HAP-1 (cell line): ENCODE measurements at regions not wholly inside any gene's neighbourhood (a gene's known extent, or its start where the extent isn't known, plus 50 kb on each side); places are given as distances from the start of the nearest gene placed in this dataset.

Experiments
- DNase-seq, 2 experiments: peaks; one replicate each; pipeline ENCODE4 v3.0.0-alpha.2; 2016 to 2020; ENCODE audit warnings: low spot score in 2 of 2
- H3K27me3 ChIP-seq: fragments of 250-450 bp; sonication (Bioruptor Pico); 2 replicates; pipeline ENCODE4 v1.5.1; 2020; ENCODE audit warnings: low read depth, mild to moderate bottlenecking, moderate library complexity
- H3K36me3 ChIP-seq: fragments of 250-450 bp; sonication (Bioruptor Pico); replicated peaks from 2 replicates; pipeline ENCODE4 v1.5.1; 2020; ENCODE audit warnings: mild to moderate bottlenecking
- H3K4me1 ChIP-seq: fragments of 250-450 bp; sonication (Bioruptor Pico); 2 replicates; pipeline ENCODE4 v1.5.1; 2020; ENCODE audit warnings: mild to moderate bottlenecking
- H3K4me3 ChIP-seq: fragments of 250-450 bp; sonication (Bioruptor Pico); 2 replicates; pipeline ENCODE4 v1.5.1; 2020; ENCODE audit warnings: mild to moderate bottlenecking, moderate library complexity
- H3K9me3 ChIP-seq: fragments of 250-450 bp; sonication (Bioruptor Pico); 2 replicates; pipeline ENCODE4 v1.5.1; 2020; ENCODE audit warnings: mild to moderate bottlenecking, moderate library complexity
- in situ Hi-C: fragments of 300-500 bp; cut with MboI; formaldehyde crosslinking; loops from 3 replicates; pipeline ENCODE4 v1.14.3; 2020; ENCODE audit warnings: low sequenced_read_pairs, inconsistent platforms, mixed read lengths

DNA sequence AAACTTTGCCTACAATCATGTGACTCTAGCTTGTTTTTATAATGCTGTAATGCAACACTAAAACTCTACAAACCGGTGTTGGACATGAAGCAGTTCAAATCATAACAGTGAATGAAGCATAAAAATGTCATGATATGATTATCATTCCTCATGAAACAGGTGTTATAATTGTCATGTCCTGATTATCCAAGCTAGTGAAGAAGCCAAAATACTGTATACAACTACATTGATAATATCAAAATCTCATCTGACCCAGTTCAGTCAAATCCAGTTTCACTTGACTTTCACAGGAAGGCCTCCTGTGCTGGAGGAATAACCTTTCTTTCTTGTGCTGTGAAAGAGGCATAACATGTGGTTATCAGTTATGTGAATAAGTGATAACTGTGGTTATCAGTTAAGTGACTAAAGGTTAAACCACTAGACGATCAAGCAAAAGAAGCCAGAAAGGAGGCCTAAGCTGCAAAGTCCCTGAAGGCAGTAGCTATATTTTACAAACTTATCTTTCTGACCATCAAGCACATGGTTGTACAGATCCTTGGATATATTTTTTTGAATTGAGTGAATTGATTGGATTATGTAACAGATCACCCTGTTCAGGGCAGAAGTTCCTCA, 296.4 kb downstream of the TUSC7 start:
- Histone ChIP-seq H3K27me3 (no peaks in the 10 kb centered on the region), H3K9me3 (no peaks in the 10 kb centered on the region), H3K36me3 (no peaks in the 10 kb centered on the region), H3K4me3 (no peak overlapping the region), H3K4me1 (no peaks in the 10 kb centered on the region)
- no peak for DNase-seq
- in situ Hi-C loops: loop anchor here (25.0 kb wide), 1 partner anchor 531 kb away; no protein-coding TSS in a partner anchor

GRCh38 chr3:117010318-117010717, 300.7 kb downstream of the TUSC7 start:
- Histone ChIP-seq H3K36me3 (no peaks in the 10 kb centered on the region), H3K27me3 (no peaks in the 10 kb centered on the region), H3K9me3 (no peaks in the 10 kb centered on the region), H3K4me1 (no peaks in the 10 kb centered on the region), H3K4me3 (no peak overlapping the region)
- no peak for DNase-seq
- in situ Hi-C loops: loop anchor here (10.0 to 25.0 kb wide), 2 partner anchors 236 to 527 kb away; no protein-coding TSS in a partner anchor

DNA sequence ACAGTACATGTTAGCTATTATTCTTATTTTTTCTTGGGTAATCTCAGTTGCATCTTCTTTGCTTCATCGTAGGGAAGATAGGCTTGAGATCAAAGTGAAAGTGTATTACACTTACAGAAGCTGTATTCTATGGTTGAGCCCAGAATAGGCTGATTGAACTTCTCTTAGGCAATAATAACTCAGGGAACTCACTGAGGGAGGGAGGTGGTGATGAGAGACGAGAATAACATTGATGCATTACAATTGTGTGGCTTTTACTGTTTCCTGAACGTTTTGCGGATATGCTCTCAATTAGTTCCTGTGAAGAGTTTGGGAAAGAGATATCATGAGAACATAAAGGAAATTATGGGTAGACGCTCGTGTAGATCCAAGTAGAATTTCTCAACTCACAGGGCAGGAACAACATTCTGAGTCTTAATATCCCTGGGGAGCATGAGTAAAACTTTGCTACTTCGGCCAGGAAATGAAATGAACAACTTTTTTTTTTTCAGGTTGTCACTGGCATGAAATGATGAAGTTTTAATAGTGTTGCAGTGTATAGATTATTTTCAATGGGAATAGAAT, 302.2 kb downstream of the TUSC7 start:
- Histone ChIP-seq H3K4me1 (peaks cover 10% of the 10 kb centered on the region), H3K27me3 (no peaks in the 10 kb centered on the region), H3K4me3 (no peak overlapping the region), H3K9me3 (no peaks in the 10 kb centered on the region), H3K36me3 (no peaks in the 10 kb centered on the region)
- in situ Hi-C loops: loop anchor here (10.0 to 25.0 kb wide), 2 partner anchors 237 to 526 kb away; no protein-coding TSS in a partner anchor
- no peak for DNase-seq

DNA sequence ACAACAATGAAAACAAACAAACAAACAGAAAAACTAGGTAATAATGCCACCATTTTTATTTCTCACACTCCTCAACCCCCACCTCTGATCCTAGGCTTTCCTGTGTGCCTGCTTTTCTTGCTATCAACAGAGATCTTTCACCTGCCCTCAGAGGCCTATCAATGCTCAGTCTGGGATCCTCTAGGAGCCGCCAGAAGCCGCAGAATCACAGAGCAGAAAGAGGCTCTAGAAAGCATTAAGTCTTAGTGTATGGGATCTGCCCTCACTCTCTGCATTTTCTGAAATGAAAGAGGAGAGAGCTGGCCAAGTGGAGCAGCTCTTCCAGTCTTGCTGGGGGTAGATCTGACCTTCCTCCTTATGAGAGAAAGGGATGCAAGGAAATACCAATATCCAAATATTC, 306.8 kb downstream of the TUSC7 start:
- no peaks in the 10 kb centered on the region for H3K36me3 ChIP-seq
- peak; percentile 35 to 56 for DNase-seq
- in situ Hi-C loops: loop anchor here (5.0 to 25.0 kb wide), 3 partner anchors 242 to 521 kb away; no protein-coding TSS in a partner anchor
- no peaks in the 10 kb centered on the region for H3K27me3 ChIP-seq
- peaks cover 33% of the 10 kb centered on the region for H3K4me1 ChIP-seq
- H3K4me3 ChIP-seq: no peak overlapping the region
- no peaks in the 10 kb centered on the region for H3K9me3 ChIP-seq

GRCh38 chr3:117017135-117017894, 307.7 kb downstream of the TUSC7 start:
- Histone ChIP-seq H3K36me3 (no peaks in the 10 kb centered on the region), H3K4me1 (peaks cover 33% of the 10 kb centered on the region), H3K4me3 (no peak overlapping the region), H3K9me3 (no peaks in the 10 kb centered on the region), H3K27me3 (no peaks in the 10 kb centered on the region)
- peak in 1 of 2 experiments; percentile 15 for DNase-seq
- in situ Hi-C loops: loop anchor here (5.0 to 25.0 kb wide), 3 partner anchors 243 to 520 kb away; no protein-coding TSS in a partner anchor

- Histone ChIP-seq H3K9me3 (no peaks in the 10 kb centered on the region), H3K27me3 (no peaks in the 10 kb centered on the region), H3K4me3 (no peak overlapping the region), H3K4me1 (peaks cover 33% of the 10 kb centered on the region), H3K36me3 (no peaks in the 10 kb centered on the region)
- in situ Hi-C loops: loop anchor here (5.0 to 25.0 kb wide), 3 partner anchors 244 to 519 kb away; no protein-coding TSS in a partner anchor
- no peak for DNase-seq
Measured at GRCh38 chr3:117018655-117019054, 309.1 kb downstream of the TUSC7 start.

DNA sequence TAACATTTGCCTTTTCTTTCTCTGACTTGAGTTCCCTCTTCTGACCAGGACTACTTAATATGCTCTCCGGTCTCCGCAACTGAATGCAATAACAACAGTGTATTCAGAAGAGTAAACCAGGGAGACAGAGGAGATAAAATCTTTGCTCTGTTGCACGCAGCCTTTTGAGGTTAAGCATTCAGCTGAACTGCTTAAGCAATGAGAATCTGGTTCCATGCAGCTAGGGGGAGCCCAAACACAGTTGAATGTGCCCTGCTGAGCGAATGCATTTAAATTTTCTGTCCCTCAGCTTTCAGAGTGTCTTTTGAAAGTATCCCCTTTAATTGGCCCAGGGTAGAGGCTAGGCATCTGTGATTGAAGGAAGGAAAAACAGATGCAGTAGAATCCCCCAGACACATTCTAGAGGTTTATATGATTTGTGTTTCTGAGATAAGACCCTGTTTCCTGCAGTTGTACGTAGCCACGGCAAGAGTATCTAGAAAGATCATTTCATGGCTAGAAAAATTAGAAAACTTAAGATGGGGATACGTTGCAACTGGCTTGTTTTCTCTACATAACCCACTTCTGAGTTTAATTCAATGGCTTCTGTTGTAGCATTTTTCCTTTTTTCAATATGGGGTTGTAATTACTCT, 309.6 kb downstream of the TUSC7 start:
- peak; percentile 86 to 90 for DNase-seq
- H3K4me3 ChIP-seq: no peak overlapping the region
- in situ Hi-C loops: loop anchor here (5.0 to 25.0 kb wide), 3 partner anchors 244 to 518 kb away; no protein-coding TSS in a partner anchor

DNA sequence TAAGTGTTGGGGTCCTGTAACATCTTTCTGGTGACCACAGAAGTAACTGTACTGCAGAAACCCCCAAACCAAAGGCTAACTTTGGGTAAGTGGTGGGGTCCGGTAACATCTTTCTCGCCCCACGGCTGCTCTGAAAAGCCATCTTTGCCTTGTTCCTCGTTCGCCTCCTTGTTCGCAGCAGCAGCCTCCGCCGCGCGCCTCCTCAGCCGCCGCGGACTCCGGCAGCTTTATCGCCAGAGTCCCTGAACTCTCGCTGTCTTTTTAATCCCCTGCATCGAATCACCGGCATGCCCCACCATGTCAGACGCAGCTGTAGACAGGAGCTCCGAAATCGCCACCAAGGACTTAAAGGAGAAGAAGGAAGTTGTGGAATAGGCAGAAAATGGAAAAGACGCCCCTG, 316.8 kb downstream of the TUSC7 start:
- Histone ChIP-seq H3K4me3 (no peak overlapping the region), H3K36me3 (no peaks in the 10 kb centered on the region), H3K9me3 (no peaks in the 10 kb centered on the region), H3K4me1 (peaks cover 5% of the 10 kb centered on the region; the same call in 1 of the 2 replicates), H3K27me3 (no peaks in the 10 kb centered on the region)
- in situ Hi-C loops: no loop called here
- no peak for DNase-seq

More for the DNA sequence above, 309.6 kb downstream of the TUSC7 start:
- H3K9me3 ChIP-seq: no peaks in the 10 kb centered on the region
- no peaks in the 10 kb centered on the region for H3K36me3 ChIP-seq
- H3K4me1 ChIP-seq: peaks cover 37% of the 10 kb centered on the region
- H3K27me3 ChIP-seq: no peaks in the 10 kb centered on the region

DNA sequence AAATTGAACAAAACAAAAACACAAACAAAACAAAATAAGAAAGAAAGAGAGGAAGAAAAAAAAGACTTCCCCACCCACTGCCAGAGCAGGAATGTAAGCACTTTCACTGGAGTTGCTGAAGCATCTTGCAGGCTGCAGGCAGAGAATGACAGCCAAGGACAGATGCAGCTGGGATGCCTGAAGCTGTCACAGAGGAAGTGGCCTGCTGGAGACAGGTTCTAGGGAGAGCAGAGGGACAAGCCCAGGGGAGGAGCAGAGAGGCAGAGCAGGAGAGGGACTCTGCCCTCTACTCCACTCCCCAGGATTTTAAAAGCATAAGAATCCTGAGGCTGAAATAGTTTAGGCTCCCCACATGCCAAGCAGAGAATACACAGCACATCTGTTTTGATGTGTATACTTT, 326.2 kb downstream of the TUSC7 start:
- Histone ChIP-seq H3K4me1 (peaks cover 17% of the 10 kb centered on the region), H3K4me3 (no peak overlapping the region), H3K9me3 (no peaks in the 10 kb centered on the region), H3K36me3 (no peaks in the 10 kb centered on the region), H3K27me3 (no peaks in the 10 kb centered on the region)
- in situ Hi-C loops: no loop called here
- DNase-seq: peak in 1 of 2 experiments; percentile 28

GRCh38 chr3:117036259-117036799, 326.8 kb downstream of the TUSC7 start:
- Histone ChIP-seq H3K9me3 (no peaks in the 10 kb centered on the region), H3K4me1 (peaks cover 17% of the 10 kb centered on the region), H3K27me3 (no peaks in the 10 kb centered on the region), H3K4me3 (no peak overlapping the region), H3K36me3 (no peaks in the 10 kb centered on the region)
- in situ Hi-C loops: no loop called here
- peak in 1 of 2 experiments; percentile 40 for DNase-seq

DNA sequence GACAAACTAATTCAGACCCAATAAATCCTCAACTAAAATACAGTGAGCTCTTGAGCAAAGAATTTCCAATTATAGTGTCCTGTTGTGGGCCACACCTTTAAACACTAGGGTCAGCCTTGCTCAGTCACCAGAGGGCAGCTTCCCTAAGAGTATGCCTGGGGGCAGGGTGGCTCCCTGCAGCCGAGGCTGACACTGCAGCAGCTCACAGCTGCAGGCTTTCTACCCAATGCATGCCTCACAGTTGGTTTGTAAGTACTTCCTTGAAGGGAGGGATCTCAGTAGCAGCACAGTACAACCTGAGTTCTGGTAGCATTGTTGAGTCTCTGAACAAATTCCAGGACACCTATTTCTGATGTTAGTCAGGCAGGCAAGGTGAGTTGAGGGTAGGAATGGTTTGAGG, 335.6 kb downstream of the TUSC7 start:
- H3K4me1 ChIP-seq: peaks cover 36% of the 10 kb centered on the region
- peak; percentile 66 to 69 for DNase-seq

DNA sequence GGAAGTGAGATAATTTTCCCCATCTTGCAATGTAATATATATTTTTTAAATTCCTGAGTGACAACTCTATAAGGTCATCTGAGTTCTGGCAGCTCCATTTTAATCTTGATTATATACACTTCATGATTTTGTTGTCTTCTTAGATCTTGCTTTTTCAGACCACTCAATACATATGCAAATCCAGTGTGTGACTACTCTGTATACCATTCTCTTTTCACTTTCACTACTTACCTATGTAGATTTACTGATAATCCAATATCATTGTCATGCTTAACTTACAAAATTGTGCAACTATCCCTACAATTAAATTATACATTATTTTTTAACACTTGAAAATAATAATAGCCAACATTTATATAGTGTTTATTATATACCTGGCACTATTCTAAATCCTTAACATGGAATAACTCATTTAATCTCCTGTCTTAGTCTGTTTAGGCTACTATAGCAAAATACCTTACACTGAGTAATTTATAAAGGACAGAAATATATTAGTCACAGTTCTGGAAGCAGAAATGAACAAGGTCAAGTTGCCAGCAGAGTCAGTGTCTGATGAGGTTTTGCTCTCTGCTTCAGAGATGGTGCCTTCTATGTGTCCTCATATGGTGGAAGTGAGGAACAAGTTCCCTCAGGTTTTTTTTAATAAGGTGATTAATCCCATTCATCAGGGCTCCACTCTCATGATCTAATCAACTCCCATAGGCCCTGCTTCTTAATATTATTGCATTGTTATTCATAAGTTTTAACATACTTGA, 338.5 kb downstream of the TUSC7 start:
- DNase-seq: peak in 1 of 2 experiments; percentile 92
- in situ Hi-C loops: no loop called here
- H3K4me1 ChIP-seq: peaks cover 36% of the 10 kb centered on the region
- H3K9me3 ChIP-seq: no peaks in the 10 kb centered on the region
- no peak overlapping the region for H3K4me3 ChIP-seq
- no peaks in the 10 kb centered on the region for H3K36me3 ChIP-seq
- no peaks in the 10 kb centered on the region for H3K27me3 ChIP-seq

More for the DNA sequence above, 335.6 kb downstream of the TUSC7 start:
- in situ Hi-C loops: no loop called here
- no peaks in the 10 kb centered on the region for H3K27me3 ChIP-seq
- no peaks in the 10 kb centered on the region for H3K9me3 ChIP-seq
- no peaks in the 10 kb centered on the region for H3K36me3 ChIP-seq
- no peak overlapping the region for H3K4me3 ChIP-seq

DNA sequence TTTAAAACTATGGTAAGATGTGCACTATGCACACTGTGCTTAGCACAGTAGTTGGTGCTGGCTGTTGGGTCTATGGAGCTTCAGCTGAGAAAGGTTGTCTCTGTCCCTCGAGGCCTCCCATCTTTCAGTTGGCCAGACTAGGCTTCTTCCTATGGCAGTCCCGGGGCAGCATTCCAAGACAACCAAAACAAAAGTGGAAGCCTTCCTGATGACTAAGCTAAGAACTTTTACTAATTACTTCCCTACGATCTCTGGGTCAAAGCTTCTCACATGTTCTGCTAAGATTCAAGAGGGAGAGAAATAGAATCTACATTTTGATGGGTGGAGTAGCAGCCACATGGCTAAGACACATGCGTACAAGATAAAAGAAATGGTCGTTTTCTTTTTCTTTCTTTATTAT, 342.8 kb downstream of the TUSC7 start:
- H3K4me3 ChIP-seq: no peak overlapping the region
- no peaks in the 10 kb centered on the region for H3K27me3 ChIP-seq
- no peak for DNase-seq
- in situ Hi-C loops: no loop called here
- no peaks in the 10 kb centered on the region for H3K36me3 ChIP-seq
- no peaks in the 10 kb centered on the region for H3K9me3 ChIP-seq
- peaks cover 31% of the 10 kb centered on the region for H3K4me1 ChIP-seq
